ENCODE measurements at regions not wholly inside any gene's neighbourhood (a gene's known extent, or its start where the extent isn't known, plus 50 kb on each side); places are given as distances from the start of the nearest gene placed in this dataset.

GRCh38 chr1:168811176-168811575 is 82.2 kb upstream of the DPT start:
- H3K4me1 ChIP-seq (ENCODE audit: insufficient read depth, low read length) = peaks cover 39% of the 10 kb centered on the region
- no peak overlapping the region for H3K9ac ChIP-seq (ENCODE audit: insufficient read depth, low read depth, low read length)
- no peak for FAIRE-seq
- no TSS peak for BruUV-seq (replicated peaks)
- H3K36me3 ChIP-seq (replicated peaks in 1 of 2; ENCODE audit: control insufficient read depth in 1 of 2, insufficient read depth in 2 of 2, low read length in 2 of 2) = no peaks in the 10 kb centered on the region
- intact Hi-C loops (cut with micrococcal nuclease; ENCODE audit: unreplicated experiment) (no loop called here), in situ Hi-C loops (cut with HindIII; ENCODE audit: extremely low pct_ligation_motif_present, low pct_unique_long_range_greater_than_20kb) (no loop called here)
- H3K27me3 ChIP-seq (ENCODE audit: control insufficient read depth in 1 of 2, insufficient read depth in 2 of 2, low read length in 2 of 2) = no peaks in the 10 kb centered on the region
- WGBS (ENCODE audit: low lambda C conversion rate) = 83% methylated on average over 3 of the region's 3 CpGs
- no peaks in the 10 kb centered on the region for H3K79me2 ChIP-seq (ENCODE audit: insufficient read depth, low read length)
- H2AFZ ChIP-seq (ENCODE audit: low read length) = no peak overlapping the region
- H3K4me3 ChIP-seq (replicated peaks in 1 of 3; ENCODE audit: insufficient read depth in 1 of 3, low read depth in 2 of 3, low read length in 3 of 3) = no peak overlapping the region
- peak; percentile 43; the same call in 1 of the 3 replicates for ATAC-seq
- DNase-seq (ENCODE audit: low spot score) = peak; percentile 52
- POLR2A ChIA-PET = no interaction called here
- no peaks in the 10 kb centered on the region for H3K9me3 ChIP-seq (ENCODE audit: low read length)
- no peak overlapping the region for H3K4me2 ChIP-seq (ENCODE audit: low read depth, low read length)
- H4K20me1 ChIP-seq (ENCODE audit: insufficient read depth, low read length) = no peaks in the 10 kb centered on the region
- CTCF ChIA-PET (ENCODE audit: low intra/inter-chr PET ratio, low total read pairs) = no interaction called here
- H3K27ac ChIP-seq (ENCODE audit: extremely low read length, insufficient read depth, low read length) = no peak overlapping the region
- TF ChIP-seq ZNF143 (CRISPR knock-in tag; IDR thresholded peaks at IDR 0.05) (no peak), RCOR2 (CRISPR knock-in tag; IDR thresholded peaks at IDR 0.05) (peak; percentile 55; the same call in 1 of the 2 replicates), IKZF1 (IDR thresholded peaks at IDR 0.05) (no peak), BCL6 (CRISPR knock-in tag; IDR thresholded peaks at IDR 0.05) (peak; percentile 71), E2F2 (CRISPR knock-in tag; IDR thresholded peaks at IDR 0.05; ENCODE audit: borderline replicate concordance) (no peak), ZBTB33 (CRISPR knock-in tag; IDR thresholded peaks at IDR 0.05) (peak; percentile 92), CEBPG (CRISPR knock-in tag; IDR thresholded peaks at IDR 0.05) (peak; percentile 65), GATAD2A (CRISPR knock-in tag; IDR thresholded peaks at IDR 0.05) (peak; percentile 76), SOX13 (IDR thresholded peaks at IDR 0.05) (no peak), SOX13 (CRISPR knock-in tag; conservative IDR thresholded peaks at IDR 0.05 in 1 of 2, IDR thresholded peaks at IDR 0.05 in 1 of 2) (peak in 1 of 2 experiments; percentile 84; a peak in 2 of 4 replicates), HNF4G (IDR thresholded peaks at IDR 0.05; ENCODE audit: borderline replicate concordance, low read depth, low read length) (0 out of 2 replicates have a peak, but pooled peaks have one; percentile 8), HNF4G (CRISPR knock-in tag; IDR thresholded peaks at IDR 0.05; ENCODE audit: borderline replicate concordance, low read depth) (no peak), ARID5B (CRISPR knock-in tag; IDR thresholded peaks at IDR 0.05) (peak; percentile 64), BRD4 (CRISPR knock-in tag; IDR thresholded peaks at IDR 0.05) (no peak), ATF7 (IDR thresholded peaks at IDR 0.05) (peak; percentile 86), ATF7 (CRISPR knock-in tag; IDR thresholded peaks at IDR 0.05) (no peak), SAP130 (CRISPR knock-in tag; IDR thresholded peaks at IDR 0.05; ENCODE audit: low read depth) (no peak), CHD2 (IDR thresholded peaks at IDR 0.05; ENCODE audit: low read depth, low read length) (no peak), ATF4 (CRISPR knock-in tag; IDR thresholded peaks at IDR 0.05) (peak in 1 of 2 experiments; percentile 91; a peak in 2 of 4 replicates), FOXK1 (CRISPR knock-in tag; IDR thresholded peaks at IDR 0.05; ENCODE audit: borderline replicate concordance, low read depth) (0 out of 2 replicates have a peak, but pooled peaks have one; percentile 22)
